ENCODE measurements at regions not wholly inside any gene's neighbourhood (a gene's known extent, or its start where the extent isn't known, plus 50 kb on each side); places are given as distances from the start of the nearest gene placed in this dataset.

- H3K79me2 ChIP-seq (ENCODE audit: insufficient read depth, low read depth, low read length), result no peaks in the 10 kb centered on the region
- BruUV-seq (replicated peaks), result no TSS peak
- no peaks in the 10 kb centered on the region for H4K20me1 ChIP-seq (ENCODE audit: insufficient read depth, low read length)
- intact Hi-C loops (cut with micrococcal nuclease; ENCODE audit: unreplicated experiment), result loop anchor here (2.0 kb wide), 1 partner anchor 238 kb away; no protein-coding TSS in a partner anchor
- H3K27ac ChIP-seq (ENCODE audit: low read depth, low read length, poor library complexity, severe bottlenecking), result no peak overlapping the region
- no peak for TF ChIP-seq EZH2phosphoT487 (IDR thresholded peaks at IDR 0.05; ENCODE audit: borderline replicate concordance, low read depth, low read length)
- TF ChIP-seq, protein P1, sequence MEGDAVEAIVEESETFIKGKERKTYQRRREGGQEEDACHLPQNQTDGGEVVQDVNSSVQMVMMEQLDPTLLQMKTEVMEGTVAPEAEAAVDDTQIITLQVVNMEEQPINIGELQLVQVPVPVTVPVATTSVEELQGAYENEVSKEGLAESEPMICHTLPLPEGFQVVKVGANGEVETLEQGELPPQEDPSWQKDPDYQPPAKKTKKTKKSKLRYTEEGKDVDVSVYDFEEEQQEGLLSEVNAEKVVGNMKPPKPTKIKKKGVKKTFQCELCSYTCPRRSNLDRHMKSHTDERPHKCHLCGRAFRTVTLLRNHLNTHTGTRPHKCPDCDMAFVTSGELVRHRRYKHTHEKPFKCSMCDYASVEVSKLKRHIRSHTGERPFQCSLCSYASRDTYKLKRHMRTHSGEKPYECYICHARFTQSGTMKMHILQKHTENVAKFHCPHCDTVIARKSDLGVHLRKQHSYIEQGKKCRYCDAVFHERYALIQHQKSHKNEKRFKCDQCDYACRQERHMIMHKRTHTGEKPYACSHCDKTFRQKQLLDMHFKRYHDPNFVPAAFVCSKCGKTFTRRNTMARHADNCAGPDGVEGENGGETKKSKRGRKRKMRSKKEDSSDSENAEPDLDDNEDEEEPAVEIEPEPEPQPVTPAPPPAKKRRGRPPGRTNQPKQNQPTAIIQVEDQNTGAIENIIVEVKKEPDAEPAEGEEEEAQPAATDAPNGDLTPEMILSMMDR (conservative IDR thresholded peaks at IDR 0.05; ENCODE audit: low read length), result peak; percentile 73
- no peaks in the 10 kb centered on the region for H3K9me2 ChIP-seq (ENCODE audit: insufficient read depth, low read length)
- H3K4me1 ChIP-seq (ENCODE audit: insufficient read depth, low read length, poor library complexity, severe bottlenecking), result no peaks in the 10 kb centered on the region
- no peaks in the 10 kb centered on the region for H3K36me3 ChIP-seq (ENCODE audit: insufficient read depth, low read length)
- no peak overlapping the region for H3K4me2 ChIP-seq (ENCODE audit: low read length)
- no peak overlapping the region for H3K4me3 ChIP-seq (ENCODE audit: low read depth, low read length, poor library complexity, severe bottlenecking)
- DNase-seq (ENCODE audit: low spot score), result no peak
- CTCF ChIA-PET (ENCODE audit: unreplicated experiment), result no interaction called here
- POLR2A ChIA-PET, result no interaction called here
- H3K9me3 ChIP-seq (ENCODE audit: low read length), result no peaks in the 10 kb centered on the region
- H2AFZ ChIP-seq (ENCODE audit: low read length), result no peak overlapping the region
These were observed 210.1 kb upstream of the CCN2 start for GRCh38 chr6:132161283-132161682.

DNA sequence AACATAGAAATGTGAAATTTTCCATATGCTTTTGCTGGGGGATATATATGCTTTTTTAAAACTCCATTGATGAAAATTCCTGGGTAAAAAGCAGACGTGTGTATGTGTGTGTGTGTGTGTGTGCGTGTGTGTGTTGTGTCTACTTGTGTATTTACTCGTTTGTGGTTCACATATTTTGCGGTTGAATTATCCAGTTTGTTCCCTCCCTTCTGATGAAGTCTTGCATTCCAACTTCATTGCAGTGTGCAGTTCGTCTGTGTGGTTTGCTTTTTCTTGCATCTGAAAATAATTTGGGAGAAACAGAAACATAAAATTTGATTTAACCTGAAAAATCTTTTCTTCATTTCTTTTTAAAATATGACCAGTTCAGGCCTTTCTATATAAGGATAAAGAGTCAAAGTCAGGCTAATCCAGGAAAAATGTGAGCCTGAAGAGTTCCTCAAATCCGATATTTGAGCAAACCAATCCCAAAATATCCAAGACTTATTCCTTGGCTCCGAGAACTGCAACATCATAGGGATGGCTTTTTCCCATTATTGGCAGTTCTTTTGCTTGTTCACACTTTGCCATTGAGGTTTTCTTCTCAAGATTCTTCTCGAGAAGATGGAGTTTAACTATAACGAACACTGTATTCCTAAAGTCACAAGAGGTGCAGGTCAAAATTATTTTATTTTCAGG lies 202.2 kb upstream of the CCN2 start:
- Histone ChIP-seq H4K20me1 (ENCODE audit: insufficient read depth, low read length) (no peaks in the 10 kb centered on the region), H3K27ac (ENCODE audit: low read depth, low read length, poor library complexity, severe bottlenecking) (no peak overlapping the region), H3K4me3 (ENCODE audit: low read depth, low read length, poor library complexity, severe bottlenecking) (no peak overlapping the region), H3K36me3 (ENCODE audit: insufficient read depth, low read length) (no peaks in the 10 kb centered on the region), H3K79me2 (ENCODE audit: insufficient read depth, low read depth, low read length) (no peaks in the 10 kb centered on the region), H3K4me1 (ENCODE audit: insufficient read depth, low read length, poor library complexity, severe bottlenecking) (no peaks in the 10 kb centered on the region), H3K4me2 (ENCODE audit: low read length) (no peak overlapping the region), H3K9me3 (ENCODE audit: low read length) (no peaks in the 10 kb centered on the region), H3K9me2 (ENCODE audit: insufficient read depth, low read length) (no peaks in the 10 kb centered on the region), H2AFZ (ENCODE audit: low read length) (no peak overlapping the region)
- no peak for DNase-seq (ENCODE audit: low spot score)
- intact Hi-C loops (cut with micrococcal nuclease; ENCODE audit: unreplicated experiment), result no loop called here
- BruUV-seq (replicated peaks), result no TSS peak
- TF ChIP-seq, protein P1 (conservative IDR thresholded peaks at IDR 0.05; ENCODE audit: low read length), result no peak
- no peak for TF ChIP-seq EZH2phosphoT487 (IDR thresholded peaks at IDR 0.05; ENCODE audit: borderline replicate concordance, low read depth, low read length)
- POLR2A ChIA-PET, result no interaction called here
- CTCF ChIA-PET (ENCODE audit: unreplicated experiment), result no interaction called here

DNA sequence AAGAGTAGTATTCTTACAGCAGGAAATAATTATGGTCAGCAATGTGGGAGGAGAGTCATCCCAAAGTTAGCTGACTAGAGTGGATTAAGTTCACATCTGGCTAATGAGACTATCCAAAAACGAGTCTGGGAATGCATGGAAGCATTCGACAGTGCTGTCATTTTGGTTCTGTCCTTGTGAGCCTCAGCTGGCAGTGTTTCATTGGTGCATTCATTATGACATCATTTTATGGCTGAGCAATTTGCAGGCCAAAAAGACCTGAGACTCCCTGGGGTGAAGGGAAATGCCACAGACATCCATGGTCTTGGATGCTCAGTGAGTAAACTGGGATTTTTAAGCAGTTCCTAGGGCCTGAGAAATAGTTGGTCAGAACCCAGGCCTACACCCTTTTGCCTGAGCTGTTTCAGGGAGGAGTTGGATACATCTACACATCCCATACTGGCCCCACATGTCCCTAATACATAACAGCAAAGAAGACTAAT lies 196.4 kb upstream of the CCN2 start:
- ChIA-PET CTCF (ENCODE audit: unreplicated experiment) (no interaction called here), POLR2A (no interaction called here)
- DNase-seq (ENCODE audit: low spot score), result no peak
- H3K4me1 ChIP-seq (ENCODE audit: insufficient read depth, low read length, poor library complexity, severe bottlenecking), result no peaks in the 10 kb centered on the region
- intact Hi-C loops (cut with micrococcal nuclease; ENCODE audit: unreplicated experiment), result no loop called here
- no peak overlapping the region for H3K4me2 ChIP-seq (ENCODE audit: low read length)
- no peaks in the 10 kb centered on the region for H3K79me2 ChIP-seq (ENCODE audit: insufficient read depth, low read depth, low read length)
- H2AFZ ChIP-seq (ENCODE audit: low read length), result no peak overlapping the region
- no peak overlapping the region for H3K27ac ChIP-seq (ENCODE audit: low read depth, low read length, poor library complexity, severe bottlenecking)
- no peaks in the 10 kb centered on the region for H3K36me3 ChIP-seq (ENCODE audit: insufficient read depth, low read length)
- H3K9me3 ChIP-seq (ENCODE audit: low read length), result no peaks in the 10 kb centered on the region
- no peak for TF ChIP-seq EZH2phosphoT487 (IDR thresholded peaks at IDR 0.05; ENCODE audit: borderline replicate concordance, low read depth, low read length)
- TF ChIP-seq, protein P1 (conservative IDR thresholded peaks at IDR 0.05; ENCODE audit: low read length), result no peak
- no peaks in the 10 kb centered on the region for H3K9me2 ChIP-seq (ENCODE audit: insufficient read depth, low read length)
- no peaks in the 10 kb centered on the region for H4K20me1 ChIP-seq (ENCODE audit: insufficient read depth, low read length)
- no TSS peak for BruUV-seq (replicated peaks)
- H3K4me3 ChIP-seq (ENCODE audit: low read depth, low read length, poor library complexity, severe bottlenecking), result no peak overlapping the region
